ENCODE measurements at regions not wholly inside any gene's neighbourhood (a gene's known extent, or its start where the extent isn't known, plus 50 kb on each side); places are given as distances from the start of the nearest gene placed in this dataset.

- DNase-seq (ENCODE audit: low read depth) = no peak
Measured at GRCh38 chr5:4720831-4721230, 419.3 kb upstream of the ADAMTS16 start.

DNA sequence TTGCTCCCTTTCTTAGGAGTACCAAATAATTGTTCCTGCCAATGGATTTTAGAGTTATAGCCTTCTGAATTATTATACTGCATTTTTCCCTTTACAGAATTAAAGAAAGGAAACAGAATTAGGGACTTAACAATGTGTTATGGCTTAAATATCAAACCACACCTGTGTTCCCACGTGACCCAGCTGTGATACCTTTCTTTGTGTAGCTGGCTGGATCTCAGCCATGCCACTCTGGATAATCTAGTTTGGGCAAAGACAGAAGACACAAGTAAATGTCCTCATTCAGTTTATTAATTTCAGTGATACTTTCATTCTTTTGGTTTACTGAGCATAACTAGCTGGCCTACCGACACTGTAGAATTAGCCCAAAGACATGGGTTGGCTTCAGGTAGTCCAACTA, 417.2 kb upstream of the ADAMTS16 start:
- no peak for DNase-seq (ENCODE audit: low read depth)

GRCh38 chr5:4725594-4725993, 414.5 kb upstream of the ADAMTS16 start:
- no peak for DNase-seq (ENCODE audit: low read depth)

- DNase-seq (ENCODE audit: low read depth) = no peak
Measured at GRCh38 chr5:4730279-4730678, 409.9 kb upstream of the ADAMTS16 start.

DNA sequence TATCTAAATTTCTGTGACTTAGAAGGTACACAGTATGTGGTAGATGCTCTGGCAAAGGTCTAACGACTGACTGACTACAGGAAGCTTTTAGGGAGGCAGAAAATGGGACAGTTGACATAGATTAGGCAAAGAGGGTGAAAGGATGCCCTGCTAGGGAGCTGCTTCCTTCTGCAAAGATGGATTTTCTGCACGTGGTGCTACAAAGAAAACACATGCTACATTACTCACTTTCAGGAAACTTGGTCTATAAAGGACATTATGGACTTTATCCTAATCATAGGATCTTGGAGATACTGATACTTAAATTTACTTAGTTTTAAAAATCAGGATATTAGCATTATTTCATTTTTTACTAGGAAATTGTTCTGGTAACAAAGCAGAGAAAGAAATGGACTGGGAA, 405.8 kb upstream of the ADAMTS16 start:
- DNase-seq (ENCODE audit: low read depth) = no peak

DNA sequence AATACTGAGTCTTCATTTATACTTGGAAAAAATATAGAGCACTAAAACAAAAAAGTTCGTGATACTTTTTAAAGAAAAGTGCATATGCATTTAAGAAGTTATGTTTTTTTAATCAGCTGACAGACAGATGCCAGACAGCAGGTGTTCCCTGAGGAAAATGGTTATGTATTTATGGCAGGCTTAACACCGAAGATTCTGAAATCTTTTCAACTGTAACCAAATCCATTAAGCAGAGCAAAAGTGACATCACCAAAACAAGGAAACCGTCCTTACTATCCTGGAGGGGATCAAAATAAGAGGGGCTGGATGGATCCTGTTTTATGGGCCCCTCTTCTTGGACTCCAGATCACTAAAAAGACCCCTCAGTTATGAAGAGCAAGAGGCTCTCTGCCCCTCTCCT, 404.9 kb upstream of the ADAMTS16 start:
- DNase-seq (ENCODE audit: low read depth) = no peak

DNA sequence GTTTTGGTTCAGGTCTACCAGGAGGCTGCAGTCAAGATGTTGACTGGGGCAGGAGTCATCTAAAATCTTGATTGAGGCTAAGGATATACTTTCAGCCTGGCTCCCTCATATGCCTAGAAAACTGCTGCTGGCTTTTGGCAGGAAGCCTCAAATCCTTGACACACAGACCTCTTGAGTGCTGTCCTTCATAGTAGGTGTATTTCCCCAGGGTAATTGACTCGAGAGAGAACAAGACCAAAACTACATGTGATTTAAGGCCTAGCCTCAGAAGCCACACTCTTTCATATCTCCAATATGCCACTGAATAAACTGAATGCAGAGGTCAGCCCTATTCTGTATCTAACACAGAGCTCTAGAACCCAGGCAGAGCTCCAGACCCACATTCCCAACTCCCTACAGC, 402.3 kb upstream of the ADAMTS16 start:
- DNase-seq (ENCODE audit: low read depth) = no peak

DNA sequence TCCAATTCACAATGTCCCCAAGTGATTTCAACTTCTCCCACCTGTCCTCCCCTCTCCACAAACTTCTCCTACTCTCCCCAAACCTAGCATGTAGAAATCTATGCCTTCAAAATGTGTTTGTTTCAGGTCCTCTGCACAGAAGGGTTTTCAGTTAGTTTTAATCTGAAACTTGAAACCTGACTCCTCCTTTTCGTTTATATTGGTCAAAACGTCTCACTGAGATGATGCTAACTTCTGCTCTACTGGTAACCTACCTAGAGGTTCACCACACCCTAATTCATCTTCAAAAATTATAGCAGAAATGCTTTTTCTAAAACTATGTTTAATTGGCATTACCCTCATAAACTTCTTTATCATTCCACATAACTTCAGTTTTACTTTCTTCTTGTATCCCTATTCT, 401.8 kb upstream of the ADAMTS16 start:
- DNase-seq (ENCODE audit: low read depth) = no peak

DNA sequence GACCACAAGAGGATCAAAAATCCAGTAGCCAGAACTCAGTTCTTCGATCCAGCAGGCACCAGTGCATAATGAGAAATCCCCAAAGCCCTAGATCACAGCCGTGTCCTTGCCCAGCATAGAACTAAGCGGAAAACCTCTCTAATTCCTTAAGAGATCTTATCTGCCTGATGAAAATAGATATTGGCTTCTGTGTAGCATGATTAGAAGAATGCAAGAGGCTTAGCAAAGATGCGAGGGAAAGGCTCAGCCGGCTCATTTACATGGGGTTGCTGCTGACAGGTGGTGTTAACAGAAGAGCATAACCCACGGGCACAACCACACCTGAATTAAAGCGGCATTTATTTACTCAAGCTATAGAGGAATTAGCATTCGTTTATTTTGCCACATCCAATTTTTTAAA, 400.0 kb upstream of the ADAMTS16 start:
- DNase-seq (ENCODE audit: low read depth) = no peak

DNA sequence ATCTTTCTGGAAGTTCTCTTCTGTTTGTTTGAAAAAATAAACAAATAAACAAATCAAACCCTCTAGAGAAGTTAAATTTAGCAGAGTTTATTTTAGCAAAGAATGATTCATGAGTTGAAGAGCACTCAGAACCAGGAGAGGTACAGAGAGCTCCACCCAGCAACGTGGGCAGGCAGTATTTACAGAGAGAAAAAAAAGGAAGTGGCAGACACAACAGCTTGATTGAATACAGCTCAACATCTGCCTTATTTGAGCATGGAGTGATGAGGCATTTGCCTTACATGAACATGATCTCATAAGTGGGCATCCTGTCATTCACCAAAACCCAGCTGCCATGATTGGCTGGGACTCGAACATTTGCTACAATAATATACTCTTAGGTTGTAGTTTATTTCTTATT, 381.6 kb upstream of the ADAMTS16 start:
- no peak for DNase-seq (ENCODE audit: low read depth)

DNA sequence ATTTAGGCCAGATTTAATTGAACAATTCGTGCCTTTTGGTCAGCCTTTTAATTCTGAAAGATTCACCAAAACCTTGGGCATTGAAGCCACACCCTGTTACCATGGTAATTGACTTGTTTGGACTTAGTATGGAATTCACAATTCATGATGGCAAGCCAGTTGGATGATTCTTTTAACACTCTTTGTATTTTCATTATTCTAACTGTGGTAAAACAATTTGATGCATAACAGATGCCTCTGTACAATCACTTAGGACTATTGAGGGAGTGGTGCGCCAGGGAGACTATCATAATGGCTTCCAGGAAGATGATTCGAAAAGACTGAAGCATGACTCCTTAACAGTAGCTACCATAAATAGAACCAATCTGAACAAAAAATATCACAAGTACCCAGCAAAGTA, 381.1 kb upstream of the ADAMTS16 start:
- DNase-seq (ENCODE audit: low read depth) = no peak

DNA sequence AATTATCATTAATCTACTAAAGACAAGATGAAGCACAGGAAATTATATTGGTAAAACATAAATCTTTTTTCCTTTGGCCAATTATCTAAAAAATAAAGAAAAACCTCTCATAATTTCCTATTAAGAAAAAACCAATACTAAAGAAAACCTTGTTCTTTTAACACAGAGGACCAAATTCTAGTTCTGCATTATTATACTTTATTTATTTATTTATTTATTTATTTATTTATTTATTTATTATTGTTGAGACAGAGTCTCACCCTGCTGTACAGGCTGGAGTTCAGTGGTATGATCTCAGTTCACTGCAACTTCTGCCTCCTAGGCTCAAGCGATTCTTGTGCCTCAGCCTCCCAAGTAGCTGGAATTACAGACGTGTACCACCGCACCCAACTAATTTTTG, 377.8 kb upstream of the ADAMTS16 start:
- no peak for DNase-seq (ENCODE audit: low read depth)

DNA sequence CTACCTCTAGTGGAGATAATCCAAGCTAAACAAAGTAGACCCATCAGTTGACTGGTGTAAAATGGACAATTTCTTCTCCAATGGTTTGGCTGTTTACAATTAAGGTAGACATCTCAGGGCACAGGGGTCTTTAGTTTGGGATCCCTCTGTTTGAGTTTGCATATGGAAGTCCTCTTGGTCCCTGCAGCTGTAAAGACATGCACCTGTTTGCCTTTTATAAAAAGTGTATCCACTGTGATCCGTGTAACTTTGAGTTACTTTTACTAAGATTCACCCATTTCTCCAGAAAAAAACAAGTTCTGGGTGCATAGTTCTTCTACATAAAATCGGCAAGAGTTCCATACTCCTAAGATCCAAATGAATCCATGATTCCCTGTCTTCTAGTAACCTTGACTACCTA, 374.7 kb upstream of the ADAMTS16 start:
- no peak for DNase-seq (ENCODE audit: low read depth)

DNA sequence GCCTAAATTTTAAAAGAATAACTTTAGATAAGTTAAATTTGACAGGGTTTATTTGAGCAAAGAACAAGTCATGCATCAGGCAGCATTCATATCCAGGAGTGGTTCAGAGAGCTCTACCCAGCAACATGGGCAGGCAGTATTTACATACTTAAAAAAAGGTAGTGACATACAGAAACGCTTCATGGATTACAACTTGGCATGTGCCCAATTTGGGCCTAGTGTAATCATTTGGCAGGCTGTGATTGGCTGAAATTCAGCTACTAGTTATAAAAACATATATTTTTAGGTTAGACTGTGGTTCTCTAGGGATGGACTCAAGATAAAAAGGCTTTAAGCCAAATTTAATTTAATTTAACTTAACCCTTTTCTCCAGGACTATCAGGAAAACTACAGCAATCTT, 374.0 kb upstream of the ADAMTS16 start:
- no peak for DNase-seq (ENCODE audit: low read depth)

- DNase-seq (ENCODE audit: low read depth) = no peak
Measured at GRCh38 chr5:4772591-4772990, 367.5 kb upstream of the ADAMTS16 start.

DNA sequence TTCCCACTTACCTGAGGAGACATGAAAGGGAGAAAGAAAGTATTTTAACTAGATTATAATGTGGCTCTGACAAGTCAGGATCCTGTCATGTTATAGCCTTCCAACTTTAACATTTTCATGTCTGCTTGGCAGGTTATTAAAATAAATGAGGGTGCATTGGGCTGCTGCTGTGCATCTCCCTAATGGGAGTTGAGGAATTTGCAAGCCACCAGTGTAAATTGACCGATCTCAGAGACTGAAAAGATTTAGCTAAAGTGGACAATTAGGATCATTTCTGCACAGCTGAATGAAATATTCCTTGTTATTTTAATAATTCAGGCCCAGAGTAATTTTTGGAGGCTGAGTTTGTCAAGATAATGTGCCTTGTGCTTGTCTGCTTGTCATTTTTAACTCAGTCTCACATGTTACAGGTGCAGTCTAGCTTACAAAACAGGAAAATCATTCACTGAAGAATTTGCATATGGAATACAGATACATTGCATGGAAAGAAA, 366.3 kb upstream of the ADAMTS16 start:
- DNase-seq (ENCODE audit: low read depth) = no peak

DNA sequence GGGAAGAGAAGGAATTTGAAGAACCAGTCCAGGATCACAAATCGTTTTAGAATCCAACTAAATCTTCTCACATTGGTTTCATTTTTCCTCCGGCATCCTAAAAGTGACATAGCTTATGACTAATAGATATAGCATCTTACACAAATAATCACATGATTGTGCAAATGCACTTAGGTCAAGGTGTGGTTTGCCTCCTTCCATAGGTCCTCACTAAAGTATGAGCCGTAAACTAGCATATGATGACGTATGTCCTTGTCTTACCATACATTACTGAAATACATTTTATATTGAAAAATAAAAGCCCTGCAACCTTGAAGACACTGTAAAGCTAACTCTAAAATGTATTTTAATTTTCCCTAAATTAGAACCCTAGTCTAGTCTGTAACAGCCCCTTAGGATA, 362.7 kb upstream of the ADAMTS16 start:
- no peak for DNase-seq (ENCODE audit: low read depth)

- DNase-seq (ENCODE audit: low read depth) = no peak
Measured at GRCh38 chr5:4780633-4781032, 359.5 kb upstream of the ADAMTS16 start.

DNA sequence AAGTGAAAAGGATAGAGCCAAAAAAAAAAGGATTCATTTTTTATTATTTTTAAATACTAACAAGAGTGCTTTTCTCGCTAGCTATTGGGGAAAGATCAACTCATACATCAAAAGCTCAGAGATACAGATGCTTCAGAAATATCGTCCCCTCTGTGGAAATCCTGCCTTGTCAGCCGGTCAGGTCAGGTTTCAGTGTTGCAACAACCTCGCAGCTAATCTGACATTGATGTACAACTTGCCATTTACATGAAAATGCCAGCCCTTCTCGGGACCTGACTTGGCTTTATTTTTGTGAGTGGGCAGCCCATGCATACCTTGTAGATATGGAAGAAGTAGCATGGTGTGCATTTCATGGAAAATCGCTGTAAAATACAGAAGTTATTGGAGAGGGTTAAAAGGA, 358.8 kb upstream of the ADAMTS16 start:
- DNase-seq (ENCODE audit: low read depth) = no peak

DNA sequence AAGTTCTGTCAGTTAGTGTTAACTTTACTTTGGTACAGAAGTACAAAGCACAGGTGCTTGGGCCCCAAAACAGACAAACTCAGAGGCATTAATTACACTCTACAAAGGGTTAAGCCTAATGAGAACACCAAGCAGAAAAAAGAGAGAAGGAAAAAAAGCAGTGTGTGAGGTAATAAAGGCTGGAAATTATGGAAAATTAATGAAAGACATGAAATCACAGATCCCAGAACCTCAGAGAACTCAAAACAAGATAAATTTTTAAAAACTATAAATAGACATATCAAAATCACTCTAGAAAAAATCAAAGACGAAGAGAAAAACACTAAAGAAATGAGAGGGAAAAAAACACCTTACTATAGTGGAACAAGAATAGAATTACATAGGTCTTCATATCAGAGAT, 354.2 kb upstream of the ADAMTS16 start:
- DNase-seq (ENCODE audit: low read depth) = no peak

GRCh38 chr5:4797445-4797844, 342.7 kb upstream of the ADAMTS16 start:
- no peak for DNase-seq (ENCODE audit: low read depth)

DNA sequence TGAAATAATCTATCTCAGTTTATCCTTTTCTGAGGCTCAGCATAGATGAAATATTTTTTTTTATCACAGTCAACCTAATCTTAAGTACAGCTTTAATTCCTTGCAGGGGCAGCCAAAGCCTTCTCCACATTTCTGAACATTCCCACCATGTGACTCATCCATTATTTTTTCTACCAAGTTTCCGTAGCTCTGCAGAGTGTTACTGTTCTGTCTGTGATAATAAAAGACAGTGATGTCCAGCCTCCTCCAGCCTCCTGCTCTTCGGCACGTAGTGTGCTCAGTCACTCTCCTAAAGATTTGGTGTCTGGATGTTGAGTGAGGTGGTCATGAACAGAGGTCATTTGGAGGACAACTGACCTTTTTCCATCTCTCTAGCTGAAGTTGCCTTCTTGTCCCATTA, 338.1 kb upstream of the ADAMTS16 start:
- no peak for DNase-seq (ENCODE audit: low read depth)

GRCh38 chr5:4804691-4805360, 335.3 kb upstream of the ADAMTS16 start:
- no peak for DNase-seq (ENCODE audit: low read depth)

- DNase-seq (ENCODE audit: low read depth) = no peak
Measured at GRCh38 chr5:4815002-4815401, 325.1 kb upstream of the ADAMTS16 start.

GRCh38 chr5:4817767-4818166, 322.4 kb upstream of the ADAMTS16 start:
- DNase-seq (ENCODE audit: low read depth) = no peak
